ENCODE measurements at regions not wholly inside any gene's neighbourhood (a gene's known extent, or its start where the extent isn't known, plus 50 kb on each side); places are given as distances from the start of the nearest gene placed in this dataset.

DNA sequence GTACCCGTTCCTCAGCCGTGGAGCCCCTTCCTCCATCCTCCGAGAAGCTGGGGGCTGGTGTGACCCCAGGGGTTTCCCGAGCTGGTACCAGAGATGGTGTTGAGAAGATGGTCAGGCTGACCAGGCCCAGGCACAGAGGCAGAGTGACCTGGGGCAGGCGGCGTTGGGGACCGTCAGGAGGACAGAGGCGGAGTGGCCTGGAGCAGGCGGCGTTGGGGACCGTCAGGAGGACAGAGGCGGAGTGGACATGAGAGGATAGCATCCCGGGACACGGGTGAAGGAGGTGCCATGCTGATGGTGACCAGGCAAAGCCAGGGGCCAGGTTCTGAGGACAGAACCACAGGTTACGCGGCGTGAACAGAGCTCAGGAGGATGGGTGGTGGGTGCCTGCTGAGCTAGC, 75.9 kb upstream of the TTC34 start (continued):
- TF ChIP-seq, protein P1, sequence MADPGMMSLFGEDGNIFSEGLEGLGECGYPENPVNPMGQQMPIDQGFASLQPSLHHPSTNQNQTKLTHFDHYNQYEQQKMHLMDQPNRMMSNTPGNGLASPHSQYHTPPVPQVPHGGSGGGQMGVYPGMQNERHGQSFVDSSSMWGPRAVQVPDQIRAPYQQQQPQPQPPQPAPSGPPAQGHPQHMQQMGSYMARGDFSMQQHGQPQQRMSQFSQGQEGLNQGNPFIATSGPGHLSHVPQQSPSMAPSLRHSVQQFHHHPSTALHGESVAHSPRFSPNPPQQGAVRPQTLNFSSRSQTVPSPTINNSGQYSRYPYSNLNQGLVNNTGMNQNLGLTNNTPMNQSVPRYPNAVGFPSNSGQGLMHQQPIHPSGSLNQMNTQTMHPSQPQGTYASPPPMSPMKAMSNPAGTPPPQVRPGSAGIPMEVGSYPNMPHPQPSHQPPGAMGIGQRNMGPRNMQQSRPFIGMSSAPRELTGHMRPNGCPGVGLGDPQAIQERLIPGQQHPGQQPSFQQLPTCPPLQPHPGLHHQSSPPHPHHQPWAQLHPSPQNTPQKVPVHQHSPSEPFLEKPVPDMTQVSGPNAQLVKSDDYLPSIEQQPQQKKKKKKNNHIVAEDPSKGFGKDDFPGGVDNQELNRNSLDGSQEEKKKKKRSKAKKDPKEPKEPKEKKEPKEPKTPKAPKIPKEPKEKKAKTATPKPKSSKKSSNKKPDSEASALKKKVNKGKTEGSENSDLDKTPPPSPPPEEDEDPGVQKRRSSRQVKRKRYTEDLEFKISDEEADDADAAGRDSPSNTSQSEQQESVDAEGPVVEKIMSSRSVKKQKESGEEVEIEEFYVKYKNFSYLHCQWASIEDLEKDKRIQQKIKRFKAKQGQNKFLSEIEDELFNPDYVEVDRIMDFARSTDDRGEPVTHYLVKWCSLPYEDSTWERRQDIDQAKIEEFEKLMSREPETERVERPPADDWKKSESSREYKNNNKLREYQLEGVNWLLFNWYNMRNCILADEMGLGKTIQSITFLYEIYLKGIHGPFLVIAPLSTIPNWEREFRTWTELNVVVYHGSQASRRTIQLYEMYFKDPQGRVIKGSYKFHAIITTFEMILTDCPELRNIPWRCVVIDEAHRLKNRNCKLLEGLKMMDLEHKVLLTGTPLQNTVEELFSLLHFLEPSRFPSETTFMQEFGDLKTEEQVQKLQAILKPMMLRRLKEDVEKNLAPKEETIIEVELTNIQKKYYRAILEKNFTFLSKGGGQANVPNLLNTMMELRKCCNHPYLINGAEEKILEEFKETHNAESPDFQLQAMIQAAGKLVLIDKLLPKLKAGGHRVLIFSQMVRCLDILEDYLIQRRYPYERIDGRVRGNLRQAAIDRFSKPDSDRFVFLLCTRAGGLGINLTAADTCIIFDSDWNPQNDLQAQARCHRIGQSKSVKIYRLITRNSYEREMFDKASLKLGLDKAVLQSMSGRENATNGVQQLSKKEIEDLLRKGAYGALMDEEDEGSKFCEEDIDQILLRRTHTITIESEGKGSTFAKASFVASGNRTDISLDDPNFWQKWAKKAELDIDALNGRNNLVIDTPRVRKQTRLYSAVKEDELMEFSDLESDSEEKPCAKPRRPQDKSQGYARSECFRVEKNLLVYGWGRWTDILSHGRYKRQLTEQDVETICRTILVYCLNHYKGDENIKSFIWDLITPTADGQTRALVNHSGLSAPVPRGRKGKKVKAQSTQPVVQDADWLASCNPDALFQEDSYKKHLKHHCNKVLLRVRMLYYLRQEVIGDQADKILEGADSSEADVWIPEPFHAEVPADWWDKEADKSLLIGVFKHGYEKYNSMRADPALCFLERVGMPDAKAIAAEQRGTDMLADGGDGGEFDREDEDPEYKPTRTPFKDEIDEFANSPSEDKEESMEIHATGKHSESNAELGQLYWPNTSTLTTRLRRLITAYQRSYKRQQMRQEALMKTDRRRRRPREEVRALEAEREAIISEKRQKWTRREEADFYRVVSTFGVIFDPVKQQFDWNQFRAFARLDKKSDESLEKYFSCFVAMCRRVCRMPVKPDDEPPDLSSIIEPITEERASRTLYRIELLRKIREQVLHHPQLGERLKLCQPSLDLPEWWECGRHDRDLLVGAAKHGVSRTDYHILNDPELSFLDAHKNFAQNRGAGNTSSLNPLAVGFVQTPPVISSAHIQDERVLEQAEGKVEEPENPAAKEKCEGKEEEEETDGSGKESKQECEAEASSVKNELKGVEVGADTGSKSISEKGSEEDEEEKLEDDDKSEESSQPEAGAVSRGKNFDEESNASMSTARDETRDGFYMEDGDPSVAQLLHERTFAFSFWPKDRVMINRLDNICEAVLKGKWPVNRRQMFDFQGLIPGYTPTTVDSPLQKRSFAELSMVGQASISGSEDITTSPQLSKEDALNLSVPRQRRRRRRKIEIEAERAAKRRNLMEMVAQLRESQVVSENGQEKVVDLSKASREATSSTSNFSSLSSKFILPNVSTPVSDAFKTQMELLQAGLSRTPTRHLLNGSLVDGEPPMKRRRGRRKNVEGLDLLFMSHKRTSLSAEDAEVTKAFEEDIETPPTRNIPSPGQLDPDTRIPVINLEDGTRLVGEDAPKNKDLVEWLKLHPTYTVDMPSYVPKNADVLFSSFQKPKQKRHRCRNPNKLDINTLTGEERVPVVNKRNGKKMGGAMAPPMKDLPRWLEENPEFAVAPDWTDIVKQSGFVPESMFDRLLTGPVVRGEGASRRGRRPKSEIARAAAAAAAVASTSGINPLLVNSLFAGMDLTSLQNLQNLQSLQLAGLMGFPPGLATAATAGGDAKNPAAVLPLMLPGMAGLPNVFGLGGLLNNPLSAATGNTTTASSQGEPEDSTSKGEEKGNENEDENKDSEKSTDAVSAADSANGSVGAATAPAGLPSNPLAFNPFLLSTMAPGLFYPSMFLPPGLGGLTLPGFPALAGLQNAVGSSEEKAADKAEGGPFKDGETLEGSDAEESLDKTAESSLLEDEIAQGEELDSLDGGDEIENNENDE (IDR thresholded peaks at IDR 0.05; ENCODE audit: insufficient replicate concordance, low read length): no peak
- TF ChIP-seq TAF1 (IDR thresholded peaks at IDR 0.05; ENCODE audit: low read depth, low read length) (no peak), BACH1 (IDR thresholded peaks at IDR 0.05; ENCODE audit: low read length) (no peak), TAF7 (optimal IDR thresholded peaks at IDR 0.05; ENCODE audit: borderline replicate concordance, low read depth, low read length) (no peak), EGR1 (IDR thresholded peaks at IDR 0.05; ENCODE audit: borderline replicate concordance, low read depth, low read length) (no peak), KDM5A (IDR thresholded peaks at IDR 0.05; ENCODE audit: low read length) (no peak), ZNF274 (IDR thresholded peaks at IDR 0.05; ENCODE audit: borderline replicate concordance, extremely low read depth, low read length) (no peak), RBBP5 (IDR thresholded peaks at IDR 0.05; ENCODE audit: borderline replicate concordance, low read depth, low read length) (no peak), NANOG (IDR thresholded peaks at IDR 0.05; ENCODE audit: insufficient read depth, low read depth, low read length, poor library complexity, severe bottlenecking) (no peak), SP2 (IDR thresholded peaks at IDR 0.05; ENCODE audit: low read length) (no peak)
